Heart right ventricle (tissue), 16 donors: ENCODE measurements at regions not wholly inside any gene's neighbourhood (a gene's known extent, or its start where the extent isn't known, plus 50 kb on each side); places are given as distances from the start of the nearest gene placed in this dataset.
"Not testable (repeated sequence)": the region's sequence is repeated elsewhere in the genome, so short reads cannot be mapped to it uniquely, and the experiment has no call there.

Source experiments
- ATAC-seq, 8 donors: fragments of 200-7000 bp; cut with Tn5 transposase; one replicate each; pipeline ENCODE4 v1.9.1; 2020; ENCODE audit warnings: mild to moderate bottlenecking in 8 of 8, moderate library complexity in 8 of 8, moderate number of reproducible peaks in 1 of 8
- DNase-seq, 2 donors: peaks; one replicate each; pipeline ENCODE4 v3.0.0-alpha.2; 2020
- H3K27ac ChIP-seq, 10 donors: fragments of 200-600 bp; sonication (generic) in 2 of 10; one replicate each; pipeline versions ENCODE4 v1.5.0 to v1.8.0; 2020 to 2022; ENCODE audit warnings: mild to moderate bottlenecking in 3 of 10
- H3K27me3 ChIP-seq, 7 donors: fragments of 200-600 bp; one replicate each; pipeline ENCODE4 v1.8.0; 2021 to 2022; ENCODE audit warnings: mild to moderate bottlenecking in 2 of 7
- H3K36me3 ChIP-seq, 9 donors: fragments of 200-600 bp; sonication (generic) in 1 of 9; one replicate each; pipeline versions ENCODE4 v1.5.0 to v1.8.0; 2020 to 2022; ENCODE audit warnings: mild to moderate bottlenecking in 2 of 9
- H3K4me1 ChIP-seq, 9 donors: fragments of 200-600 bp; sonication (generic) in 1 of 9; one replicate each; pipeline versions ENCODE4 v1.5.0 to v1.8.0; 2020 to 2022; ENCODE audit warnings: mild to moderate bottlenecking in 4 of 9
- H3K4me3 ChIP-seq, 10 donors: fragments of 200-600 bp; sonication (generic) in 2 of 10; one replicate each; pipeline versions ENCODE4 v1.5.0 to v1.8.0; 2020 to 2022; ENCODE audit warnings: mild to moderate bottlenecking in 7 of 10, moderate library complexity in 2 of 10
- H3K9me3 ChIP-seq, 11 donors: fragments of 200-600 bp in 10 of 11; sonication (generic) in 2 of 11; one replicate each; pipeline versions ENCODE4 v1.5.0 to v1.8.0; 2013 to 2022; ENCODE audit warnings: mild to moderate bottlenecking in 2 of 11, control low read depth in 1 of 11, moderate library complexity in 1 of 11
- WGBS, 2 donors: extraction: QIAGEN DNeasy Blood & Tissue Kit; methylation state at CpG; one replicate each; pipeline ENCODE4 v1.1.7; 2013; ENCODE audit warnings: inconsistent platforms in 1 of 2; 5-methylcytosine and 5-hydroxymethylcytosine counted together
- intact Hi-C, 10 donors: fragments of 100-400 bp; cut with DNase I; formaldehyde crosslinking; loops; one replicate each; pipeline versions ENCODE4 v1.11.1 to v1.14.2; 2022
- TF ChIP-seq, protein P1 (sequence below), 9 donors: fragments of 200-600 bp; sonication (generic) in 2 of 9; IDR thresholded peaks; one replicate each; pipeline versions ENCODE4 v1.5.0 to v1.8.0; 2021 to 2022; ENCODE audit warnings: antibody characterized with exemption in 9 of 9, mild to moderate bottlenecking in 5 of 9, moderate library complexity in 1 of 9
- donor health status: Arrhythmogenic right ventricular cardiomyopathy.
- donor health status: ischemic (EF 13 %, LVEDD 7.1; RV severe dilation, severe dysfunction).
- donor health status: healthy with polysubstance abuse.
- donor health status: DM: no; HTN: yes; CAD: no.
- donor health status: DM: no; HTN: no; CAD: no.
- donor health status: ischemic (EF 25% LVEDD 6.9; RV normal size, moderate dysfunction).
- donor health status: ischemic (EF 25% LVEDD 5.7; RV mildly dilated, moderate dysfunction).
- donor health status: healthy.
- donor health status: DM: yes; HTN: yes; CAD: no.
- donor health status: Ischemic cardiomyopathy.
- donor health status: ischemic (EF 35%, LVEDD 5.7; RV mildly dilated, moderate dysfunction).
- donor health status: nonischemic (EF 11% LVEDD 7.7; RV severe dilation, severe dysfunction).
- donor health status: DM: yes; HTN: yes; CAD: no.
- donor health status: PGD.
- donor health status: ischemic (EF 29% LVEDD 5.4; RV normal size, mild dysfunction).
- donor health status: nonischemic (EF 23%, LVEDD 6.1; RV moderate dilation, normal function).

DNA sequence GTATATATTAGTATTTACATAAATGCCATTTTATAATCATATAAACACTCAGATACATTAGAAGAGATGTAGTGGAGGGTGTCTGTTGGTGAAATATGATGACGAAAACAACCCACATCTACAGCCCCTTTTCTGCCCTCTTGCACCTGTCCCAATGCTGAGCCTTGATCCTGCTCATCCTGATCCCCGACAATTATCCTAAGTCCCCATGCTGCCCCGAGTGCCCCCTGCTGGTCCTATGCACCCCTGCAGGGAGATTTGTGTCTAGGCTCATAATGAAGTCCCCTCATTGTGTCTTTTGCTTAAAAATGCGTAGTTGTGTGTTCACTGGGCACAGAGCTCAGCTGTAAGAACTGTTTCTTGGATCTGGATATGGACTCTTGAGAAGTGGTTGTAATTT, 554.5 kb downstream of the TMEM121 start:
- no peaks in the 10 kb centered on the region for H3K4me1 ChIP-seq
- H3K36me3 ChIP-seq, result no peaks in the 10 kb centered on the region
- ATAC-seq (no peak), DNase-seq (no peak)
- H3K9me3 ChIP-seq, result no peaks in the 10 kb centered on the region
- H3K27me3 ChIP-seq, result peaks cover 0 to 4% (median 0%) of the 10 kb centered on the region in 7 donors
- intact Hi-C loops, result no loop called here
- no peak overlapping the region for H3K27ac ChIP-seq
- 52% methylated on average over 4 of the region's 4 CpGs; no CpG with 5 or more reads in 1 of the 2 donors for WGBS, 2 donors
- H3K4me3 ChIP-seq, result no peak overlapping the region
- TF ChIP-seq, protein P1, sequence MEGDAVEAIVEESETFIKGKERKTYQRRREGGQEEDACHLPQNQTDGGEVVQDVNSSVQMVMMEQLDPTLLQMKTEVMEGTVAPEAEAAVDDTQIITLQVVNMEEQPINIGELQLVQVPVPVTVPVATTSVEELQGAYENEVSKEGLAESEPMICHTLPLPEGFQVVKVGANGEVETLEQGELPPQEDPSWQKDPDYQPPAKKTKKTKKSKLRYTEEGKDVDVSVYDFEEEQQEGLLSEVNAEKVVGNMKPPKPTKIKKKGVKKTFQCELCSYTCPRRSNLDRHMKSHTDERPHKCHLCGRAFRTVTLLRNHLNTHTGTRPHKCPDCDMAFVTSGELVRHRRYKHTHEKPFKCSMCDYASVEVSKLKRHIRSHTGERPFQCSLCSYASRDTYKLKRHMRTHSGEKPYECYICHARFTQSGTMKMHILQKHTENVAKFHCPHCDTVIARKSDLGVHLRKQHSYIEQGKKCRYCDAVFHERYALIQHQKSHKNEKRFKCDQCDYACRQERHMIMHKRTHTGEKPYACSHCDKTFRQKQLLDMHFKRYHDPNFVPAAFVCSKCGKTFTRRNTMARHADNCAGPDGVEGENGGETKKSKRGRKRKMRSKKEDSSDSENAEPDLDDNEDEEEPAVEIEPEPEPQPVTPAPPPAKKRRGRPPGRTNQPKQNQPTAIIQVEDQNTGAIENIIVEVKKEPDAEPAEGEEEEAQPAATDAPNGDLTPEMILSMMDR (IDR thresholded peaks at IDR 0.05), result no peak

DNA sequence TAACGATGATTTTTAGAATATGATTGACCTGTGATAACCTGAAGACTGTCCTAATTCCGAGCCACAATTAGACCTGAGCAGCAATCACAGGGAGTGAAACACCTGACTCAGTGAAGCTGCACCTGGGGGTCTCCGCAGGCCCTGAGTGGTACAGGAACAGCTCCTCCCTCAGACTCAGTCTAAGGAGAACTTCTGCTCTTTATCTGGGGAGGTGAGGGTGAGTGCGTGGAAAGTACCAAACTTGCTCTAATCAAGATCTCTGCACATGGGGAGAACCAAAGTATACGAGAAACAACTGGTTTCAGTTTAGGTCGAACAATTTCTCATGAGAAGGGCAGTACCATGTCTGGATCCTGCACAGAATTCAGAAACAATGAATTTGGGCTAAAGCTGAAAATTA, 555.3 kb downstream of the TMEM121 start:
- H3K27ac ChIP-seq, DNase-seq, H3K36me3 ChIP-seq, H3K9me3 ChIP-seq, H3K27me3 ChIP-seq, ATAC-seq, H3K4me3 ChIP-seq, intact Hi-C loops, H3K4me1 ChIP-seq: not testable (repeated sequence)
- WGBS, 2 donors, result 42 to 46% methylated on average over 3 to 4 of the region's 6 CpGs

DNA sequence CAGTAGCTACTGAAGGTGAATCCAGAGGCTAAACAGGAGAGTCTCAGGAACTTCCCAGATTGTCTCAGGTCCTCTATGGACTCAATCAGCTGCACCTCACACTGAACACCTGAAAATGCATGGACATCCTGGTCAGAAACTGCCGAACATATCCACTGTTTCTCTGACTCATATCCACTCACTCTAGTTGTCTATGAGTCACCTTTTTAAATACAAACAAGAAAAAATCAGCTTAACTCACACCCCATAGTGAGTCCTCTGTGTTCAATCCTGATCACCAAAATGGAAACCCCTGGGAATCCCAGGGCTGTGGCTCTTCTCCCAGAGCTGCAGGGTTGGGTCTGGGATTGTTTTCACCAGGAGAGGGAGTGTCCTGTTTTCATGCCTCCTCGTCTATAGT, 556.7 kb downstream of the TMEM121 start:
- no peaks in the 10 kb centered on the region for H3K4me1 ChIP-seq
- DNase-seq, result no peak
- TF ChIP-seq, protein P1 (IDR thresholded peaks at IDR 0.05), result no peak
- H3K27me3 ChIP-seq, result peaks cover 0 to 4% (median 0%) of the 10 kb centered on the region in 7 donors
- intact Hi-C loops, result no loop called here
- ATAC-seq, result no peak
- H3K36me3 ChIP-seq, result no peaks in the 10 kb centered on the region
- WGBS, 2 donors, result 55% methylated on average over 2 of the region's 2 CpGs; no CpG with 5 or more reads in 1 of the 2 donors
- H3K27ac ChIP-seq, result no peak overlapping the region
- H3K4me3 ChIP-seq, result no peak overlapping the region
- H3K9me3 ChIP-seq, result no peaks in the 10 kb centered on the region

DNA sequence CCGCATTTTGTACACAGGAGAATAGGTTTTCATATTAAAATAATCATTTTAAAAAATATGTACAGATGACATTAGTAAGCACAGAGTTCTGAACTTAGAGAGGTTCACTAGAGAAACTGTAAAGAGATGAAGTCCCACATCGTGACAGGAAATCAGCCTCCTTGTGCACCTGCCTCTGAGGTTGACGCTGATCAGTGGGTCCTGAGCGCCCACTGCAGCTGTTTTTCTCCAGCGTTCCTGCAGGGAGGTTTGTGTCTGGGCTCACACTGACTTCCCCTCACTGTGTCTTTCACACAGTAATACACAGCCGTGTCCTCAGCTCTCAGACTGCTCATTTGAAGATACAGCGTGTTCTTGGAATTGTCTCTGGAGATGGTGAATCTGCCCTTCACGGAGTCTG, 561.5 kb downstream of the TMEM121 start:
- DNase-seq (no peak), ATAC-seq (no peak)
- intact Hi-C loops, result no loop called here
- 63% methylated on average over 8 of the region's 8 CpGs; no CpG with 5 or more reads in 1 of the 2 donors for WGBS, 2 donors
- no peaks in the 10 kb centered on the region for H3K36me3 ChIP-seq
- no peaks in the 10 kb centered on the region for H3K4me1 ChIP-seq
- H3K9me3 ChIP-seq, result no peaks in the 10 kb centered on the region
- H3K27me3 ChIP-seq, result peaks cover 0 to 3% (median 0%) of the 10 kb centered on the region in 7 donors
- no peak overlapping the region for H3K27ac ChIP-seq
- TF ChIP-seq, protein P1 (IDR thresholded peaks at IDR 0.05), result no peak
- no peak overlapping the region for H3K4me3 ChIP-seq

DNA sequence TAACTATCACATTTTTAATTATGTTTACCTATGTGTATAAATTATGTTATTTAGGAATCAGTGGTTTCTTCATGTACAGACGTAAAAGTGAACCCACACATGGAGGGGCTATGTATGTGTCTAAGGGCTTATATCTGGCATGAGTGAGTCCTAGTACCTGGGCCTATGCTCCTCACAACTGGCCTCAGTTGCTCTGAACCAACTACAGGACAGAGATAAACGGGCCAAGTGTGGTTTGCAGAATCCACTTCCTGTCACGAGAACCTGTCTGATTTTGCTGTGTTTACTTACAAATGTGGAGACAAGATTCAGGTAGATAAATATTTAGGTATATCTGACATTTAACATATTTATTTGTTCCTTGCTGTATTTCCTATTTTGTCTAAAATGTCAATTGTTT, 562.5 kb downstream of the TMEM121 start:
- H3K4me3 ChIP-seq, DNase-seq, H3K27ac ChIP-seq, H3K4me1 ChIP-seq, H3K36me3 ChIP-seq, intact Hi-C loops, ATAC-seq, H3K27me3 ChIP-seq, H3K9me3 ChIP-seq: not testable (repeated sequence)
- WGBS, 2 donors, result 54% methylated on average over 3 of the region's 3 CpGs; no CpG with 5 or more reads in 1 of the 2 donors
